ENCODE measurements at regions not wholly inside any gene's neighbourhood (a gene's known extent, or its start where the extent isn't known, plus 50 kb on each side); places are given as distances from the start of the nearest gene placed in this dataset.

DNA sequence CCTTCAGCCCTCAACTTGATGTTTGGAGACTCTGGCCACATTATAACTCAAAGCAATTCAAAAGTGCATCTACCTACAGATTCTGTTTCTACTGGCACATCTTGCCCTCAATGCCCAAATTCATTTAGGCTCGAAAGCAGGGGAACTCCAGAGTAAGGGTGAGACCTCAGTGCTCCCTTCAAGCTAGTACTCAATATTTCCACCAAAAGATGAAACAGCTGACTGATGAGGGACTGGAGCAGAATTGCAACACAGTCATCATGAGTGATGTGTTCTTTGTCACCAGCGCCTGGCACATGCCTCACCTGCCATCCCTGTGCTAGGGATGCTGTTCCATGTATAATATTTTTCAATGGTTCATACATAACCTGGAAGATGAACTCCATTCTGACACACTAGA is 247.3 kb downstream of the DSEL start:
- Histone ChIP-seq H3K4me2 (ENCODE audit: low read depth, low read length, poor library complexity, severe bottlenecking) (no peak overlapping the region), H4K20me1 (ENCODE audit: low read depth, low read length) (no peaks in the 10 kb centered on the region), H3K27ac (ENCODE audit: low read depth, low read length) (no peak overlapping the region), H3K9me2 (replicated peaks; ENCODE audit: insufficient read depth, low read length) (no peaks in the 10 kb centered on the region), H2AFZ (ENCODE audit: low read depth, low read length, severe bottlenecking) (no peak overlapping the region), H3K4me3 (ENCODE audit: insufficient read depth, low read length, poor library complexity, severe bottlenecking) (no peak overlapping the region), H3K9ac (ENCODE audit: low read length) (no peak overlapping the region), H3K79me2 (ENCODE audit: insufficient read depth, low read length) (no peaks in the 10 kb centered on the region), H3K9me3 (ENCODE audit: insufficient read depth, low read length) (no peaks in the 10 kb centered on the region), H3F3A (ENCODE audit: insufficient read depth) (no peaks in the 10 kb centered on the region), H3K36me3 (ENCODE audit: low read length) (no peaks in the 10 kb centered on the region), H3K27me3 (ENCODE audit: low read length) (no peaks in the 10 kb centered on the region)
- no peak for TF ChIP-seq CTCF (IDR thresholded peaks at IDR 0.05; ENCODE audit: insufficient read depth, low read length, poor library complexity, severe bottlenecking)
- no peak for TF ChIP-seq EZH2phosphoT487 (conservative IDR thresholded peaks at IDR 0.05; ENCODE audit: low read length)

DNA sequence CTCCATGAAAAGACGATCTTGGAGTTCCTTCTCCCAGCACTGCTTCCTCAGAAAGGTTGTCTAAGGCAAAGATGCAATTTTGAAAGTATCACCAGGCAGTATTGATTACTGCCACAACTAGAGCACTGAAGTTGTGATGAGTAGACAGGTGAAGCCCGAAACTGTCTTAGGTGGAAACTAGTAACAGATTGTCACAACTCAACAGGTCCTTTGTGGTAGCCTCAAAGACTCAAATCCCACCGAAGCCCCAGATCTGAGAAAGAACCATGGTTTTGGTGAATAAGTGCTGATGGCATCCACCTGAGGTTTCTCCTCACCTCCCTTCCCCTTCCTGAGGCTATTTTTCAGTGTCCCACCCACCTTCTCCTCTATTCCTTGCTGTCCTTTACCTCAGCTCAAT is 248.0 kb downstream of the DSEL start:
- no peak overlapping the region for H3K4me3 ChIP-seq (ENCODE audit: insufficient read depth, low read length, poor library complexity, severe bottlenecking)
- no peaks in the 10 kb centered on the region for H3K36me3 ChIP-seq (ENCODE audit: low read length)
- H3K9ac ChIP-seq (ENCODE audit: low read length) = no peak overlapping the region
- H3K9me2 ChIP-seq (replicated peaks; ENCODE audit: insufficient read depth, low read length) = no peaks in the 10 kb centered on the region
- no peak overlapping the region for H3K27ac ChIP-seq (ENCODE audit: low read depth, low read length)
- H3F3A ChIP-seq (ENCODE audit: insufficient read depth) = no peaks in the 10 kb centered on the region
- H4K20me1 ChIP-seq (ENCODE audit: low read depth, low read length) = no peaks in the 10 kb centered on the region
- no peak overlapping the region for H2AFZ ChIP-seq (ENCODE audit: low read depth, low read length, severe bottlenecking)
- no peaks in the 10 kb centered on the region for H3K27me3 ChIP-seq (ENCODE audit: low read length)
- H3K79me2 ChIP-seq (ENCODE audit: insufficient read depth, low read length) = no peaks in the 10 kb centered on the region
- H3K4me2 ChIP-seq (ENCODE audit: low read depth, low read length, poor library complexity, severe bottlenecking) = no peak overlapping the region
- H3K9me3 ChIP-seq (ENCODE audit: insufficient read depth, low read length) = no peaks in the 10 kb centered on the region
- no peak for TF ChIP-seq CTCF (IDR thresholded peaks at IDR 0.05; ENCODE audit: insufficient read depth, low read length, poor library complexity, severe bottlenecking)
- no peak for TF ChIP-seq EZH2phosphoT487 (conservative IDR thresholded peaks at IDR 0.05; ENCODE audit: low read length)

DNA sequence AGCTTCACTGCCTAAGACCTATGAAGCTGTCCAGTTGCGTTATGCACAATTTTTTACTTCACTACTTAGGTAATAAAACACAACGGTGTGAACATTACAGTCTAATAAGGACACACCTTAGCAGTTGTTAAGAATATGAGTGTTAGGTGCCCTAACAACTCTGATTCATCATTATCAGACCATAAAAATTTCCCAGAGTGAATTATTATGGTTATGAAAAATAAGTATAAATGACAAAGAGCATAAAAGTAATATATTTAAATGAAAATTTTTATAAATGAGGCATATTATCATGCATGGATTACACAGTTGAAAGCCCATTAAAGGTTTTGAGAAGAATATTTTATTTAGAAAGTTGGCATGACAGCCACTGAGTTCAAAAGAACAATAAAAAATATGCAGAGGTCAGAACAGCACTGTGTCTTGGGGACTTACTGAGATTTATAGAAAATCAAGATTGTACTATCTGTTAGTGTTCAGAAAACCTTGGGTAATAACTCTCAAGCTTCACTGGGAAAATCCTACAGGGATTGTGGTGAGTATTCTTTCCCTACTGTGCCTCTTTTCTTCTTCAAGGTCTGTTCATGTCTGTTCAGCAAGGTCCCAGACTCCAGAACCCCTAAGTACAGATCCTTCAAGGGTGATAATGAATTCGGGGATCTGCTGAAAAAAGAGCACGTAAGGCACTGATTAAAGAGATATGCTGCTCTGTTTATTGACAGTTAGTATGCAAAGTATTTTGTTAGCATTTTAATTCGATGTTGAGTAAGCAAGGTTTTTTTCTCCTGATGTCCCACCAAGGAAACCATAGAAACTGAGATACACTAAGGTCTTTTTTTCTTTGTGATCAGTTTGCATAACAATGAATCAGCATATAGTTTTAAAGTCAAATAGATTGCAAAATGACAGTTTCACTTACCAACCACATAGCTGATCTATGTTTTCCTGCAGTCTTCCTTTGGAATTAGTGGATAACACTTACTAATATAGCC is 250.0 kb downstream of the DSEL start:
- H3K9me2 ChIP-seq (replicated peaks; ENCODE audit: insufficient read depth, low read length) = no peaks in the 10 kb centered on the region
- H4K20me1 ChIP-seq (ENCODE audit: low read depth, low read length) = no peaks in the 10 kb centered on the region
- no peaks in the 10 kb centered on the region for H3K27me3 ChIP-seq (ENCODE audit: low read length)
- H3K36me3 ChIP-seq (ENCODE audit: low read length) = no peaks in the 10 kb centered on the region
- TF ChIP-seq EZH2phosphoT487 (conservative IDR thresholded peaks at IDR 0.05; ENCODE audit: low read length) (no peak), CTCF (IDR thresholded peaks at IDR 0.05; ENCODE audit: insufficient read depth, low read length, poor library complexity, severe bottlenecking) (no peak)
- H3K27ac ChIP-seq (ENCODE audit: low read depth, low read length) = no peak overlapping the region
- H2AFZ ChIP-seq (ENCODE audit: low read depth, low read length, severe bottlenecking) = no peak overlapping the region
- H3K9ac ChIP-seq (ENCODE audit: low read length) = no peak overlapping the region
- no peaks in the 10 kb centered on the region for H3F3A ChIP-seq (ENCODE audit: insufficient read depth)
- H3K9me3 ChIP-seq (ENCODE audit: insufficient read depth, low read length) = no peaks in the 10 kb centered on the region
- no peak overlapping the region for H3K4me2 ChIP-seq (ENCODE audit: low read depth, low read length, poor library complexity, severe bottlenecking)
- H3K79me2 ChIP-seq (ENCODE audit: insufficient read depth, low read length) = no peaks in the 10 kb centered on the region
- H3K4me3 ChIP-seq (ENCODE audit: insufficient read depth, low read length, poor library complexity, severe bottlenecking) = no peak overlapping the region

Data from SU-DHL-6 (cell line).